HCT116 (cell line): ENCODE measurements at regions not wholly inside any gene's neighbourhood (a gene's known extent, or its start where the extent isn't known, plus 50 kb on each side); places are given as distances from the start of the nearest gene placed in this dataset.

Experiments used
- ATAC-seq: fragments of 200-7000 bp; cut with Tn5 transposase; 2 replicates; pipeline ENCODE4 v1.9.1; 2020; ENCODE audit warnings: mild to moderate bottlenecking, moderate library complexity
- BruUV-seq: library from RNA; stranded (reverse); fragments of 400-500 nt; replicated peaks from 2 replicates; lab custom pipeline; 2021; lab: Mats Ljungman, UMichigan
- CTCF ChIA-PET: fragments of 300-600 bp; sonication (Branson Sonifier 250); formaldehyde crosslinking; loops from one replicate; lab custom pipeline; 2021; ENCODE audit warnings: antibody characterized with exemption; lab: Charles Lee
- POLR2A ChIA-PET: fragments of 300-600, 350-600 bp; sonication (Branson Sonifier 250); formaldehyde crosslinking; loops from one replicate; lab custom pipeline; 2021; ENCODE audit warnings: antibody characterized with exemption; lab: Charles Lee
- RAD21 ChIA-PET, 2 experiments: fragments of 300-600 bp; sonication (Branson Sonifier 250); formaldehyde crosslinking; loops; one replicate each; lab custom pipeline; 2023; ENCODE audit warnings: low total read pairs in 2 of 2; ENCODE audit not compliant: uncharacterized antibody in 2 of 2, unreplicated experiment in 2 of 2, low non-redundant PET in 1 of 2; lab: Charles Lee
- DNase-seq: peaks from one replicate; pipeline ENCODE4 v3.0.0-alpha.2; 2010; ENCODE audit warnings: low read depth, low spot score
- H2AFZ ChIP-seq: fragments of 200-600 bp; shearing (Covaris generic), sonication (generic); 2 replicates; pipeline ENCODE4 v1.6.1; 2017; ENCODE audit warnings: low read depth, mixed run types, mixed read lengths, antibody characterized with exemption, low read length; ENCODE audit not compliant: poor library complexity, severe bottlenecking
- H3K27ac ChIP-seq: 2 replicates; pipeline ENCODE4 v1.5.1; 2012; ENCODE audit warnings: low read depth, low read length
- H3K27me3 ChIP-seq: fragments of 200-600 bp; sonication (generic); 2 replicates; pipeline ENCODE4 v1.6.1; 2016; ENCODE audit warnings: mixed run types, low read length, mixed read lengths; ENCODE audit not compliant: insufficient read depth
- H3K36me3 ChIP-seq, 2 experiments: fragments of 200-500 bp in 1 of 2; fragments of 200-600 bp in 1 of 2; sonication (Bioruptor generic) in 1 of 2; sonication (generic) in 1 of 2; 2 replicates each; pipeline versions ENCODE4 v1.5.1 to v1.6.1; 2014 to 2016; ENCODE audit warnings: low read length in 2 of 2, inconsistent platforms in 1 of 2, mixed read lengths in 1 of 2, mixed run types in 1 of 2; ENCODE audit not compliant: insufficient read depth in 2 of 2, control insufficient read depth in 1 of 2
- H3K4me1 ChIP-seq, 2 experiments: fragments of 200-600 bp in 1 of 2; sonication (generic) in 1 of 2; 2 replicates each; pipeline versions ENCODE4 v1.5.1 to v1.6.1; 2012 to 2017; ENCODE audit warnings: low read length in 2 of 2, inconsistent platforms in 1 of 2, mild to moderate bottlenecking in 1 of 2, mixed read lengths in 1 of 2, mixed run types in 1 of 2, moderate library complexity in 1 of 2; ENCODE audit not compliant: insufficient read depth in 2 of 2, control insufficient read depth in 1 of 2
- H3K4me2 ChIP-seq: fragments of 200-600 bp; sonication (generic); 2 replicates; pipeline ENCODE4 v1.6.1; 2017; ENCODE audit warnings: mixed run types, low read length, mixed read lengths
- H3K4me3 ChIP-seq, 2 experiments: fragments of 200-600 bp in 1 of 2; sonication (generic) in 1 of 2; replicated peaks in 1 of 2; 2 replicates each; pipeline ENCODE4 v1.5.1; 2011 to 2016; ENCODE audit warnings: low read length in 2 of 2, control low read depth in 1 of 2, low read depth in 1 of 2, mild to moderate bottlenecking in 1 of 2, mixed read lengths in 1 of 2, mixed run types in 1 of 2
- H3K79me2 ChIP-seq: fragments of 200-600 bp; sonication (generic); 2 replicates; pipeline ENCODE4 v1.6.1; 2017; ENCODE audit warnings: mild to moderate bottlenecking, mixed run types, low read length, moderate library complexity, mixed read lengths; ENCODE audit not compliant: insufficient read depth
- H3K9ac ChIP-seq: fragments of 200-600 bp; sonication (generic); 2 replicates; pipeline ENCODE4 v1.6.1; 2016; ENCODE audit warnings: low read length, mixed read lengths
- H3K9me2 ChIP-seq: fragments of 200-600 bp; sonication (generic), shearing (Covaris generic); 2 replicates; pipeline ENCODE4 v1.6.1; 2017; ENCODE audit warnings: mixed run types, mild to moderate bottlenecking, moderate library complexity; ENCODE audit not compliant: insufficient read depth
- H3K9me3 ChIP-seq, 2 experiments: fragments of 200-500 bp in 1 of 2; fragments of 200-600 bp in 1 of 2; sonication (Bioruptor generic) in 1 of 2; sonication (generic) in 1 of 2; 2 replicates each; pipeline ENCODE4 v1.6.1; 2014 to 2017; ENCODE audit warnings: low read length in 2 of 2, mixed read lengths in 2 of 2, inconsistent platforms in 1 of 2, low read depth in 1 of 2, mild to moderate bottlenecking in 1 of 2, mixed run types in 1 of 2, moderate library complexity in 1 of 2; ENCODE audit not compliant: control insufficient read depth in 1 of 2, insufficient read depth in 1 of 2
- H4K20me1 ChIP-seq: fragments of 200-600 bp; sonication (generic), shearing (Covaris generic); 2 replicates; pipeline ENCODE4 v1.6.1; 2017; ENCODE audit warnings: mixed run types, mild to moderate bottlenecking, moderate library complexity; ENCODE audit not compliant: insufficient read depth
- ATF3 ChIP-seq: IDR thresholded peaks from 2 replicates; pipeline ENCODE4 v1.6.1; 2012
- CEBPB ChIP-seq: IDR thresholded peaks from 2 replicates; pipeline ENCODE4 v1.6.1; 2012; ENCODE audit warnings: low read depth
- ELF1 ChIP-seq: IDR thresholded peaks from 2 replicates; pipeline ENCODE4 v1.6.1; 2012; ENCODE audit warnings: low read depth, borderline replicate concordance
- EZH2phosphoT487 ChIP-seq: fragments of 200-600 bp; IDR thresholded peaks from 2 replicates; pipeline ENCODE4 v1.6.1; 2018; ENCODE audit warnings: antibody characterized with exemption, borderline replicate concordance
- FOSL1 ChIP-seq: IDR thresholded peaks from 2 replicates; pipeline ENCODE4 v1.6.1; 2012; ENCODE audit warnings: low read depth
- JUND ChIP-seq: IDR thresholded peaks from 2 replicates; pipeline ENCODE4 v1.6.1; 2012
- POLR2A ChIP-seq: IDR thresholded peaks from 2 replicates; pipeline ENCODE4 v1.7.0; 2011; ENCODE audit warnings: borderline replicate concordance; ENCODE audit not compliant: insufficient read depth, insufficient read length; ENCODE audit errors: extremely low read depth
- RAD21 ChIP-seq: IDR thresholded peaks from 2 replicates; pipeline ENCODE4 v1.6.1; 2012; ENCODE audit warnings: low read depth, mild to moderate bottlenecking
- SP1 ChIP-seq: IDR thresholded peaks from 2 replicates; pipeline ENCODE4 v1.6.1; 2012; ENCODE audit warnings: low read depth
- ZBTB33 ChIP-seq: IDR thresholded peaks from 2 replicates; pipeline ENCODE4 v1.6.1; 2011; ENCODE audit warnings: mild to moderate bottlenecking, low read length, moderate library complexity; ENCODE audit not compliant: insufficient replicate concordance; ENCODE audit errors: extremely low read depth
- ZFX ChIP-seq: fragments of 450-650 bp; IDR thresholded peaks from 2 replicates; pipeline ENCODE4 v1.6.1; 2017
- intact Hi-C: fragments of 100-400 bp; cut with micrococcal nuclease; formaldehyde crosslinking; loops from 2 replicates; pipeline ENCODE4 v1.10.0; 2022

GRCh38 chr9:20270161-20270560 is 352.1 kb downstream of the MLLT3 start (continued):
- TF ChIP-seq ZBTB33, result no peak
- TF ChIP-seq RAD21, result no peak
- TF ChIP-seq SP1, result no peak
- TF ChIP-seq CEBPB, result no peak
- TF ChIP-seq EZH2phosphoT487, result no peak
- TF ChIP-seq ELF1, result no peak
- TF ChIP-seq ATF3, result no peak
- no peak for TF ChIP-seq JUND
- TF ChIP-seq ZFX, result no peak

- Histone ChIP-seq H3K79me2 (no peaks in the 10 kb centered on the region), H3K4me2 (no peak overlapping the region), H3K27ac (no peak overlapping the region), H3K4me1 (no peaks in the 10 kb centered on the region), H4K20me1 (no peaks in the 10 kb centered on the region), H3K9ac (no peak overlapping the region), H3K9me3 (no peaks in the 10 kb centered on the region), H3K9me2 (no peaks in the 10 kb centered on the region), H3K27me3 (0 out of 2 replicates have a peak, but pooled peaks cover 5% of the 10 kb centered on the region), H2AFZ (no peak overlapping the region), H3K36me3 (no peaks in the 10 kb centered on the region), H3K4me3 (no peak overlapping the region)
- no TSS peak for BruUV-seq
- TF ChIP-seq POLR2A (no peak), FOSL1 (no peak)
- DNase-seq (no peak), ATAC-seq (no peak)
- CTCF ChIA-PET, result no interaction called here
- RAD21 ChIA-PET, result no interaction called here
- POLR2A ChIA-PET, result no interaction called here
- intact Hi-C loops, result no loop called here
These were observed 352.7 kb downstream of the MLLT3 start for GRCh38 chr9:20269620-20270019.
